HEK293T (cell line): ENCODE measurements at regions not wholly inside any gene's neighbourhood (a gene's known extent, or its start where the extent isn't known, plus 50 kb on each side); places are given as distances from the start of the nearest gene placed in this dataset.

Experiments
- ARNT ChIP-seq: fragments of 450-650 bp; IDR thresholded peaks from 2 replicates; pipeline ENCODE4 v1.6.1; 2017; ENCODE audit warnings: mild to moderate bottlenecking
- BHLHE40 ChIP-seq: fragments of 450-650 bp; IDR thresholded peaks from 2 replicates; pipeline ENCODE4 v1.6.1; 2016; ENCODE audit warnings: mild to moderate bottlenecking, moderate library complexity, borderline replicate concordance
- CTBP1 ChIP-seq: fragments of 450-650 bp; IDR thresholded peaks from 2 replicates; pipeline ENCODE4 v1.6.1; 2016; ENCODE audit warnings: borderline replicate concordance
- ELF4 ChIP-seq: fragments of 450-650 bp; IDR thresholded peaks from 2 replicates; pipeline ENCODE4 v1.6.1; 2017; ENCODE audit warnings: antibody characterized with exemption
- FOXM1 ChIP-seq: fragments of 450-650 bp; IDR thresholded peaks from 2 replicates; pipeline ENCODE4 v1.6.1; 2017; ENCODE audit warnings: mild to moderate bottlenecking, borderline replicate concordance
- L3MBTL2 ChIP-seq: fragments of 450-650 bp; conservative IDR thresholded peaks from 2 replicates; pipeline ENCODE4 v1.6.1; 2016; ENCODE audit warnings: mild to moderate bottlenecking
- LEF1 ChIP-seq: fragments of 450-650 bp; IDR thresholded peaks from 2 replicates; pipeline ENCODE4 v1.6.1; 2017; ENCODE audit warnings: mild to moderate bottlenecking, borderline replicate concordance
- NFRKB ChIP-seq: fragments of 450-650 bp; IDR thresholded peaks from 2 replicates; pipeline ENCODE4 v1.6.1; 2016; ENCODE audit warnings: mild to moderate bottlenecking, moderate library complexity
- SP1 ChIP-seq: fragments of 450-650 bp; IDR thresholded peaks from 2 replicates; pipeline ENCODE4 v1.6.1; 2017
- ZNF384 ChIP-seq: fragments of 450-650 bp; IDR thresholded peaks from 2 replicates; pipeline ENCODE4 v1.6.1; 2016

GRCh38 chr7:85510287-85510686 is 323.4 kb upstream of the SEMA3D start:
- TF ChIP-seq LEF1 = no peak
- TF ChIP-seq ELF4 = no peak
- TF ChIP-seq FOXM1 = no peak
- TF ChIP-seq NFRKB = no peak
- TF ChIP-seq SP1 = no peak
- TF ChIP-seq L3MBTL2 = no peak
- no peak for TF ChIP-seq ARNT
- TF ChIP-seq ZNF384 = no peak
- TF ChIP-seq CTBP1 = no peak
- no peak for TF ChIP-seq BHLHE40
